ENCODE measurements at regions not wholly inside any gene's neighbourhood (a gene's known extent, or its start where the extent isn't known, plus 50 kb on each side); places are given as distances from the start of the nearest gene placed in this dataset.

GRCh38 chr12:29962276-29963035 lies 178.7 kb upstream of the TMTC1 start:
- no peak overlapping the region for H3K9ac ChIP-seq (ENCODE audit: low read depth in 1 of 3, low read length in 3 of 3)
- no peaks in the 10 kb centered on the region for H3K27me3 ChIP-seq (ENCODE audit: control insufficient read depth in 3 of 3, insufficient read depth in 3 of 3, low read length in 3 of 3)
- H3K4me3 ChIP-seq (ENCODE audit: low read length in 3 of 3) = no peak overlapping the region
- H3K36me3 ChIP-seq (ENCODE audit: control insufficient read depth in 3 of 3, insufficient read depth in 3 of 3, low read length in 3 of 3) = no peaks in the 10 kb centered on the region
- no peaks in the 10 kb centered on the region for H3K4me1 ChIP-seq (ENCODE audit: control insufficient read depth in 3 of 3, insufficient read depth in 3 of 3, low read length in 3 of 3)
- H3K9me3 ChIP-seq (ENCODE audit: control insufficient read depth in 3 of 3, low read length in 3 of 3) = no peaks in the 10 kb centered on the region
- no peak overlapping the region for H3K27ac ChIP-seq (ENCODE audit: low read depth, low read length)

GRCh38 chr12:29961231-29961630 lies 177.5 kb upstream of the TMTC1 start:
- Histone ChIP-seq H3K27me3 (ENCODE audit: control insufficient read depth in 3 of 3, insufficient read depth in 3 of 3, low read length in 3 of 3) (no peaks in the 10 kb centered on the region), H3K36me3 (ENCODE audit: control insufficient read depth in 3 of 3, insufficient read depth in 3 of 3, low read length in 3 of 3) (no peaks in the 10 kb centered on the region), H3K9me3 (ENCODE audit: control insufficient read depth in 3 of 3, low read length in 3 of 3) (no peaks in the 10 kb centered on the region), H3K9ac (ENCODE audit: low read depth in 1 of 3, low read length in 3 of 3) (no peak overlapping the region), H3K4me3 (ENCODE audit: low read length in 3 of 3) (no peak overlapping the region), H3K27ac (ENCODE audit: low read depth, low read length) (no peak overlapping the region), H3K4me1 (ENCODE audit: control insufficient read depth in 3 of 3, insufficient read depth in 3 of 3, low read length in 3 of 3) (no peaks in the 10 kb centered on the region)

GRCh38 chr12:29960122-29960521 lies 176.4 kb upstream of the TMTC1 start:
- no peaks in the 10 kb centered on the region for H3K36me3 ChIP-seq (ENCODE audit: control insufficient read depth in 3 of 3, insufficient read depth in 3 of 3, low read length in 3 of 3)
- no peaks in the 10 kb centered on the region for H3K9me3 ChIP-seq (ENCODE audit: control insufficient read depth in 3 of 3, low read length in 3 of 3)
- no peak overlapping the region for H3K4me3 ChIP-seq (ENCODE audit: low read length in 3 of 3)
- H3K27ac ChIP-seq (ENCODE audit: low read depth, low read length) = no peak overlapping the region
- H3K4me1 ChIP-seq (ENCODE audit: control insufficient read depth in 3 of 3, insufficient read depth in 3 of 3, low read length in 3 of 3) = no peaks in the 10 kb centered on the region
- H3K9ac ChIP-seq (ENCODE audit: low read depth in 1 of 3, low read length in 3 of 3) = no peak overlapping the region
- no peaks in the 10 kb centered on the region for H3K27me3 ChIP-seq (ENCODE audit: control insufficient read depth in 3 of 3, insufficient read depth in 3 of 3, low read length in 3 of 3)

GRCh38 chr12:29957835-29958234 lies 174.1 kb upstream of the TMTC1 start:
- no peaks in the 10 kb centered on the region for H3K4me1 ChIP-seq (ENCODE audit: control insufficient read depth in 3 of 3, insufficient read depth in 3 of 3, low read length in 3 of 3)
- no peaks in the 10 kb centered on the region for H3K27me3 ChIP-seq (ENCODE audit: control insufficient read depth in 3 of 3, insufficient read depth in 3 of 3, low read length in 3 of 3)
- no peak overlapping the region for H3K4me3 ChIP-seq (ENCODE audit: low read length in 3 of 3)

GRCh38 chr12:29945904-29946303 lies 162.2 kb upstream of the TMTC1 start:
- Histone ChIP-seq H3K9me3 (ENCODE audit: control insufficient read depth in 3 of 3, low read length in 3 of 3) (no peaks in the 10 kb centered on the region), H3K36me3 (ENCODE audit: control insufficient read depth in 3 of 3, insufficient read depth in 3 of 3, low read length in 3 of 3) (no peaks in the 10 kb centered on the region), H3K4me3 (ENCODE audit: low read length in 3 of 3) (no peak overlapping the region), H3K4me1 (ENCODE audit: control insufficient read depth in 3 of 3, insufficient read depth in 3 of 3, low read length in 3 of 3) (no peaks in the 10 kb centered on the region), H3K27me3 (ENCODE audit: control insufficient read depth in 3 of 3, insufficient read depth in 3 of 3, low read length in 3 of 3) (no peaks in the 10 kb centered on the region), H3K9ac (ENCODE audit: low read depth in 1 of 3, low read length in 3 of 3) (no peak overlapping the region), H3K27ac (ENCODE audit: low read depth, low read length) (no peak overlapping the region)

More at GRCh38 chr12:29957835-29958234, 174.1 kb upstream of the TMTC1 start:
- Histone ChIP-seq H3K9me3 (ENCODE audit: control insufficient read depth in 3 of 3, low read length in 3 of 3) (no peaks in the 10 kb centered on the region), H3K36me3 (ENCODE audit: control insufficient read depth in 3 of 3, insufficient read depth in 3 of 3, low read length in 3 of 3) (no peaks in the 10 kb centered on the region), H3K27ac (ENCODE audit: low read depth, low read length) (no peak overlapping the region), H3K9ac (ENCODE audit: low read depth in 1 of 3, low read length in 3 of 3) (no peak overlapping the region)

GRCh38 chr12:29944269-29945000 lies 160.7 kb upstream of the TMTC1 start:
- Histone ChIP-seq H3K9ac (ENCODE audit: low read depth in 1 of 3, low read length in 3 of 3) (no peak overlapping the region), H3K4me1 (ENCODE audit: control insufficient read depth in 3 of 3, insufficient read depth in 3 of 3, low read length in 3 of 3) (no peaks in the 10 kb centered on the region), H3K27me3 (ENCODE audit: control insufficient read depth in 3 of 3, insufficient read depth in 3 of 3, low read length in 3 of 3) (no peaks in the 10 kb centered on the region), H3K36me3 (ENCODE audit: control insufficient read depth in 3 of 3, insufficient read depth in 3 of 3, low read length in 3 of 3) (no peaks in the 10 kb centered on the region), H3K9me3 (ENCODE audit: control insufficient read depth in 3 of 3, low read length in 3 of 3) (peaks cover 0 to 2% (median 0%) of the 10 kb centered on the region in 3 donors), H3K27ac (ENCODE audit: low read depth, low read length) (no peak overlapping the region), H3K4me3 (ENCODE audit: low read length in 3 of 3) (no peak overlapping the region)

GRCh38 chr12:29943683-29944082 lies 159.9 kb upstream of the TMTC1 start:
- Histone ChIP-seq H3K4me3 (ENCODE audit: low read length in 3 of 3) (no peak overlapping the region), H3K36me3 (ENCODE audit: control insufficient read depth in 3 of 3, insufficient read depth in 3 of 3, low read length in 3 of 3) (no peaks in the 10 kb centered on the region), H3K4me1 (ENCODE audit: control insufficient read depth in 3 of 3, insufficient read depth in 3 of 3, low read length in 3 of 3) (no peaks in the 10 kb centered on the region), H3K27ac (ENCODE audit: low read depth, low read length) (no peak overlapping the region), H3K9me3 (ENCODE audit: control insufficient read depth in 3 of 3, low read length in 3 of 3) (peaks cover 0 to 2% (median 0%) of the 10 kb centered on the region in 3 donors), H3K27me3 (ENCODE audit: control insufficient read depth in 3 of 3, insufficient read depth in 3 of 3, low read length in 3 of 3) (no peaks in the 10 kb centered on the region), H3K9ac (ENCODE audit: low read depth in 1 of 3, low read length in 3 of 3) (no peak overlapping the region)

GRCh38 chr12:29940811-29941210 lies 157.1 kb upstream of the TMTC1 start:
- H3K27ac ChIP-seq (ENCODE audit: low read depth, low read length) = no peak overlapping the region
- H3K4me3 ChIP-seq (ENCODE audit: low read length in 3 of 3) = no peak overlapping the region
- H3K9ac ChIP-seq (ENCODE audit: low read depth in 1 of 3, low read length in 3 of 3) = no peak overlapping the region
- H3K9me3 ChIP-seq (ENCODE audit: control insufficient read depth in 3 of 3, low read length in 3 of 3) = peaks cover 0 to 2% (median 0%) of the 10 kb centered on the region in 3 donors
- no peaks in the 10 kb centered on the region for H3K4me1 ChIP-seq (ENCODE audit: control insufficient read depth in 3 of 3, insufficient read depth in 3 of 3, low read length in 3 of 3)
- H3K36me3 ChIP-seq (ENCODE audit: control insufficient read depth in 3 of 3, insufficient read depth in 3 of 3, low read length in 3 of 3) = no peaks in the 10 kb centered on the region
- no peaks in the 10 kb centered on the region for H3K27me3 ChIP-seq (ENCODE audit: control insufficient read depth in 3 of 3, insufficient read depth in 3 of 3, low read length in 3 of 3)

- no peaks in the 10 kb centered on the region for H3K9me3 ChIP-seq (ENCODE audit: control insufficient read depth in 3 of 3, low read length in 3 of 3)
- H3K27ac ChIP-seq (ENCODE audit: low read depth, low read length) = no peak overlapping the region
- no peaks in the 10 kb centered on the region for H3K36me3 ChIP-seq (ENCODE audit: control insufficient read depth in 3 of 3, insufficient read depth in 3 of 3, low read length in 3 of 3)
- H3K4me3 ChIP-seq (ENCODE audit: low read length in 3 of 3) = no peak overlapping the region
- no peaks in the 10 kb centered on the region for H3K4me1 ChIP-seq (ENCODE audit: control insufficient read depth in 3 of 3, insufficient read depth in 3 of 3, low read length in 3 of 3)
- no peak overlapping the region for H3K9ac ChIP-seq (ENCODE audit: low read depth in 1 of 3, low read length in 3 of 3)
- no peaks in the 10 kb centered on the region for H3K27me3 ChIP-seq (ENCODE audit: control insufficient read depth in 3 of 3, insufficient read depth in 3 of 3, low read length in 3 of 3)
These were observed 146.8 kb upstream of the TMTC1 start for GRCh38 chr12:29930503-29930902.

- no peaks in the 10 kb centered on the region for H3K9me3 ChIP-seq (ENCODE audit: control insufficient read depth in 3 of 3, low read length in 3 of 3)
- no peaks in the 10 kb centered on the region for H3K27me3 ChIP-seq (ENCODE audit: control insufficient read depth in 3 of 3, insufficient read depth in 3 of 3, low read length in 3 of 3)
- no peak overlapping the region for H3K9ac ChIP-seq (ENCODE audit: low read depth in 1 of 3, low read length in 3 of 3)
These were observed 145.6 kb upstream of the TMTC1 start for GRCh38 chr12:29929295-29929694.

More at GRCh38 chr12:29929295-29929694, 145.6 kb upstream of the TMTC1 start:
- H3K4me1 ChIP-seq (ENCODE audit: control insufficient read depth in 3 of 3, insufficient read depth in 3 of 3, low read length in 3 of 3) = no peaks in the 10 kb centered on the region
- H3K27ac ChIP-seq (ENCODE audit: low read depth, low read length) = no peak overlapping the region
- H3K36me3 ChIP-seq (ENCODE audit: control insufficient read depth in 3 of 3, insufficient read depth in 3 of 3, low read length in 3 of 3) = no peaks in the 10 kb centered on the region
- no peak overlapping the region for H3K4me3 ChIP-seq (ENCODE audit: low read length in 3 of 3)

Data from skeletal muscle tissue (tissue), 3 donors.